NT2/D1 (cell line): ENCODE measurements at regions not wholly inside any gene's neighbourhood (a gene's known extent, or its start where the extent isn't known, plus 50 kb on each side); places are given as distances from the start of the nearest gene placed in this dataset.

ENCODE experiments used
- YY1 ChIP-seq: IDR thresholded peaks from 2 replicates; pipeline ENCODE4 v1.6.1; 2011; ENCODE audit not compliant: insufficient read length, insufficient read depth
- ZNF274 ChIP-seq: IDR thresholded peaks from 2 replicates; pipeline ENCODE4 v1.6.1; 2011; ENCODE audit warnings: mild to moderate bottlenecking, low read depth, low read length

- TF ChIP-seq ZNF274 (no peak), YY1 (no peak)
These were observed 117.9 kb upstream of the UBE2E2 start for GRCh38 chr3:23085261-23085660.
